DOHH2 (cell line): ENCODE measurements at regions not wholly inside any gene's neighbourhood (a gene's known extent, or its start where the extent isn't known, plus 50 kb on each side); places are given as distances from the start of the nearest gene placed in this dataset.

Experiments used
- CTCF ChIP-seq: fragments of 200-600 bp; sonication (generic); IDR thresholded peaks from one replicate; pipeline ENCODE4 v1.5.1; 2014; ENCODE audit warnings: antibody characterized with exemption, mild to moderate bottlenecking, low read depth, low read length; ENCODE audit not compliant: poor library complexity, severe bottlenecking
- EZH2phosphoT487 ChIP-seq: fragments of 200-600 bp; sonication (generic); IDR thresholded peaks from 2 replicates; pipeline ENCODE4 v1.6.1; 2017; ENCODE audit warnings: borderline replicate concordance, mild to moderate bottlenecking, antibody characterized with exemption, low read length, moderate library complexity, mixed read lengths

- no peak for TF ChIP-seq CTCF
- no peak for TF ChIP-seq EZH2phosphoT487
Measured at GRCh38 chr22:27413702-27414101, 387.9 kb downstream of the MN1 start.
